ENCODE measurements at regions not wholly inside any gene's neighbourhood (a gene's known extent, or its start where the extent isn't known, plus 50 kb on each side); places are given as distances from the start of the nearest gene placed in this dataset.
A peak's percentile ranks its signal among the peaks of the same experiment; 100 is the strongest.

DNA sequence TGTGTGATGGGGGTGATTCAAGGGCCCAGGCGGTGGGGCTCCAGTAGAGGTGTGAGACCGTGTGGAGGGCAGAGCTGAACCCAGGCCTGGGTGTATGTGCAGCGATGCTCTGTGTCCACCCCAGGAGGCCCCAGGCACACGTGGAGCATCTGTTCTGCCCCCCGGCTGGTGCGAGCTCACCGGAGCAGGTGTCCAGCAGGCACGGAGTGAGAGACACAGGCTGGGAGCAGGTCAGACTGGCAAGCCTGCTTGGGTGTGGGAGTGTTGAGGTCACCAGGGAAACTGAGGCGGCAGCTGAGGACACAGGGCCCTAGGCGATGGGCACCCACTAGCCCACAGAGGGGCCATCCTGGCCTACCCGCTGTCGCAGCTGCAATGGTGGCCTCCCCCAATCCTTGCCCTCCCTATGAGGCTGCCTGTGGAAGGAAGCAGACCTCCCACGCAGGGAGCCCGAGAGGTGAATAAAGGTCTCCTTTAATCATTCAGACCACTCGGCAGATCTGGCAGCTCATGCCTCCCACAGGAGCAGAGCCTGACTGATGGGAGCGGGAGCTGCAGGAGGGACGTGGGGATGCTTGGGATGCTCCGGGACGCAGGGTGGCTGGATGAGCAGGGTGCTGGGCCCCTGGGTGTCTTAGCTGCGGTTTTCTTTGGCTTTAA, 1165.1 kb downstream of the BRD1 start:
- H3K36me3 ChIP-seq (ENCODE audit: insufficient read depth in 1 of 2, low read depth in 1 of 2): no peaks in the 10 kb centered on the region
- DNase-seq (peak in 1 of 2 donors; percentile 36), ATAC-seq (no peak)
- TF ChIP-seq, protein P1, sequence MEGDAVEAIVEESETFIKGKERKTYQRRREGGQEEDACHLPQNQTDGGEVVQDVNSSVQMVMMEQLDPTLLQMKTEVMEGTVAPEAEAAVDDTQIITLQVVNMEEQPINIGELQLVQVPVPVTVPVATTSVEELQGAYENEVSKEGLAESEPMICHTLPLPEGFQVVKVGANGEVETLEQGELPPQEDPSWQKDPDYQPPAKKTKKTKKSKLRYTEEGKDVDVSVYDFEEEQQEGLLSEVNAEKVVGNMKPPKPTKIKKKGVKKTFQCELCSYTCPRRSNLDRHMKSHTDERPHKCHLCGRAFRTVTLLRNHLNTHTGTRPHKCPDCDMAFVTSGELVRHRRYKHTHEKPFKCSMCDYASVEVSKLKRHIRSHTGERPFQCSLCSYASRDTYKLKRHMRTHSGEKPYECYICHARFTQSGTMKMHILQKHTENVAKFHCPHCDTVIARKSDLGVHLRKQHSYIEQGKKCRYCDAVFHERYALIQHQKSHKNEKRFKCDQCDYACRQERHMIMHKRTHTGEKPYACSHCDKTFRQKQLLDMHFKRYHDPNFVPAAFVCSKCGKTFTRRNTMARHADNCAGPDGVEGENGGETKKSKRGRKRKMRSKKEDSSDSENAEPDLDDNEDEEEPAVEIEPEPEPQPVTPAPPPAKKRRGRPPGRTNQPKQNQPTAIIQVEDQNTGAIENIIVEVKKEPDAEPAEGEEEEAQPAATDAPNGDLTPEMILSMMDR (IDR thresholded peaks at IDR 0.05): no peak
- H3K4me1 ChIP-seq: no peaks in the 10 kb centered on the region
- WGBS, 3 donors: 71 to 75% (median 74%) methylated on average over 20 of the region's 20 CpGs
- H3K9me3 ChIP-seq: peaks cover 7% of the 10 kb centered on the region
- H3K27ac ChIP-seq: no peak overlapping the region
- intact Hi-C loops (cut with DNase I): no loop called here
- no peak overlapping the region for H3K4me3 ChIP-seq
- no peaks in the 10 kb centered on the region for H3K27me3 ChIP-seq (ENCODE audit: insufficient read depth in 3 of 3, low read length in 2 of 3)

DNA sequence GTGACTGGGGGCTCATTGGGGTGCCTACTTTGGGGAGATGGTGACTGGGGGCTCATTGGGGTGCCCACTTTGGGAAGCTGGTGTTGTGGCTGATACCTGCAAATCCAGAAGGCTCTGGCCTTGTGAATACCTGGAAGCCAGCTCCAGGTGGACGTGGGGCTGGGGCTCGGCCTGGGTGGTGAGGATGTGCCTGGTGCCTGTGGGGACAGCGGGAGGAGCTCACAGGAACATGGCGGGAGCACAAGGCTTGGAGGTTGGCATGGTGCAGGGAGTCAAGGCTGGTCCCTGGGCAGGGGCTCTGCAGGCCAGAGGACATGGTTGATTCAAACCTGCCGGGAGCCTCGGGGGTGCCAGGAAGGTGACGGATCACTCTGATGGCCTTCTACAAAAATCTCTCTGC, 1165.7 kb downstream of the BRD1 start:
- DNase-seq (peak in 1 of 2 donors; percentile 27), ATAC-seq (no peak)
- intact Hi-C loops (cut with DNase I): no loop called here
- TF ChIP-seq, protein P1 (IDR thresholded peaks at IDR 0.05): no peak
- 65 to 91% (median 91%) methylated on average over 7 of the region's 7 CpGs for WGBS, 3 donors
- Histone ChIP-seq H3K4me3 (no peak overlapping the region), H3K27ac (no peak overlapping the region), H3K4me1 (no peaks in the 10 kb centered on the region), H3K27me3 (ENCODE audit: insufficient read depth in 3 of 3, low read length in 2 of 3) (no peaks in the 10 kb centered on the region), H3K36me3 (ENCODE audit: insufficient read depth in 1 of 2, low read depth in 1 of 2) (no peaks in the 10 kb centered on the region), H3K9me3 (peaks cover 7% of the 10 kb centered on the region)

DNA sequence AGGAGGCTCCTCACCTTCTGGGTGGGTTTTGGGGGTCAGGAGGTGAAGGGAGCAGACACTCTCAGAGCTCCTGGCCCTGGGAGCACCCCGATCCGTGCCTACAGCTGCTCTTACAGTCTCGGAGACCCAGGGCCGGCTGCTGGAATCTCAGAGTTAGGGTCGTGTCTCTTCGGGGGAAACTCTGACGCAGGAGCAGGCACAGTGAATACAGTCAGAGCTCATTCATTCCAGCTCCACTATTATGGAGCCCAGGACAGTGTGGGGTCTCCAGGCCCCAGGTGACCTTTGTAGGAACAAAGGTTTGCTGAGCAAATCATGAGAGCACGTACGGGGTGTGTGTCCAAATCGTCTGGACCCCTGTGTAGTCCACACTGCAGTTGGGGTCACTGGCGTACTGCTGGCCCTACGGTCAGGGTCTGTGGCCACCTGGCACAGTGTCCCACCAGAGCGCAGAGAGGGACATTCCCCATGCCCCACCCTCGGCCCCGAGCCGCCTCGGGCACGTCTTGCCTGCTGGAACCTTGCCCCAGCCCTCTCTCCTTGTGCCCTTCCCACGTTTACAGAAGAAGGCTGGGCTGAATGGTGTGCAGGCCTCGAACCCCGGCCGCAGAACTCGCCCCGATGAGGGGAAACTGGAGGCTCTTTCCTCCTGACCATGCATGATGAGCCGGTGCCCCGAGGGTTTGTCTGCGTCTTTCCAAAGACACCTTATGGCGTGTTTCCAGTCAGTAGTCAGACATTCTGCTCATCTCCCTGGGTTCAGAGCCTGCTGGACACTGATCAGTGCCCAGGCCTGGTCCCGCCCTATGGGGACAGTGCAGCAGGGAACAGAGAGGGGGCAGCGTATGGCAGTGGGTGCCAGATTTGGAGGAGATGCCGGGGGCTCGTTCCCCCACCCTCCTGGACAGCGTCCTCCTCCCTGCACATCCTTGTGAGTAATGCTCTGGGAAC, 1166.6 kb downstream of the BRD1 start:
- H3K9me3 ChIP-seq: peaks cover 7% of the 10 kb centered on the region
- H3K36me3 ChIP-seq (ENCODE audit: insufficient read depth in 1 of 2, low read depth in 1 of 2): no peaks in the 10 kb centered on the region
- TF ChIP-seq, protein P1 (IDR thresholded peaks at IDR 0.05): no peak
- H3K27me3 ChIP-seq (ENCODE audit: insufficient read depth in 3 of 3, low read length in 2 of 3): no peaks in the 10 kb centered on the region
- H3K4me1 ChIP-seq: no peaks in the 10 kb centered on the region
- no peak overlapping the region for H3K27ac ChIP-seq
- DNase-seq (peak in 1 of 2 donors; percentile 28), ATAC-seq (no peak)
- 36 to 73% (median 55%) methylated on average over 33 of the region's 33 CpGs for WGBS, 3 donors
- intact Hi-C loops (cut with DNase I): no loop called here
- H3K4me3 ChIP-seq: no peak overlapping the region

DNA sequence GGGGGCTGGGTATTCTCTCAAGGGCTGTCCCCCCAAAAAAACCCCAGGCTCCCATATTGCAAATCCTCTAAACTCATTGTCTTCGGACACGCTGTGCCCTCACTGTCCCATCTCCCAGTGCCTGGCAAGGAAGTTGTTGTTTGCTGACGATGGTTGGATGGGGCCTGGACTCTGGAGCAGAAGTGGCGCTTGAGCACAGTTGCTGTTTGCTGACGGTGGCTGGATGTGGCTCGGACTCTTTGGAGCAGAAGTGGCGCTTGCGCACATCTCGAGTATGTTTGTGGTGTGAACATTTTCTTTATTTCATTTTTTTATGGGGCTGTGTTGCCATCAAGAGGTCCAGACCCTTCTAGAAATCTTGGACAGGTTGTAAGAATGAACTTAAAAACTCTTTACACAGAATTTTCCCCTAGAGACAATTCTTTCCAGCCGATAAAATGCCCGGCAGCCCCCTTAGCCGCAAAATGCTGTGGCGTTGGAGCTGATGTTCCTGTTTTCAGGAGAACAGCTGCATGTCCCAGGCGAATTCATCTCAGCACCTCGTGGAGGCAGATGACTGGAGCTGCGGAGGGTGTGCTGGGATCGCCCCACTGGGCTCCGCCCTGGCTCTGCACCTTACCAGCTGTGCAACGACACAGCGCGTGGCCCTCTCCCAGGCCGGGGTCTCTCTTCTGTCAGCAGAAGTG, 1167.4 kb downstream of the BRD1 start:
- no peaks in the 10 kb centered on the region for H3K36me3 ChIP-seq (ENCODE audit: insufficient read depth in 1 of 2, low read depth in 1 of 2)
- WGBS, 3 donors: 39 to 67% (median 48%) methylated on average over 22 of the region's 22 CpGs
- TF ChIP-seq, protein P1 (IDR thresholded peaks at IDR 0.05): no peak
- no peak overlapping the region for H3K4me3 ChIP-seq
- no peak overlapping the region for H3K27ac ChIP-seq
- intact Hi-C loops (cut with DNase I): no loop called here
- DNase-seq (no peak), ATAC-seq (no peak)
- no peaks in the 10 kb centered on the region for H3K27me3 ChIP-seq (ENCODE audit: insufficient read depth in 3 of 3, low read length in 2 of 3)
- peaks cover 7% of the 10 kb centered on the region for H3K9me3 ChIP-seq
- H3K4me1 ChIP-seq: no peaks in the 10 kb centered on the region

All from psoas muscle (tissue), 7 donors.